ENCODE measurements at regions not wholly inside any gene's neighbourhood (a gene's known extent, or its start where the extent isn't known, plus 50 kb on each side); places are given as distances from the start of the nearest gene placed in this dataset.

GRCh38 chr6:147662646-147663045, 154.2 kb downstream of the SAMD5 start:
- no peaks in the 10 kb centered on the region for H3K27me3 ChIP-seq
- H3K4me1 ChIP-seq = no peaks in the 10 kb centered on the region
- no peak for DNase-seq
- no peaks in the 10 kb centered on the region for H3K9me3 ChIP-seq
- TF ChIP-seq, protein P1, sequence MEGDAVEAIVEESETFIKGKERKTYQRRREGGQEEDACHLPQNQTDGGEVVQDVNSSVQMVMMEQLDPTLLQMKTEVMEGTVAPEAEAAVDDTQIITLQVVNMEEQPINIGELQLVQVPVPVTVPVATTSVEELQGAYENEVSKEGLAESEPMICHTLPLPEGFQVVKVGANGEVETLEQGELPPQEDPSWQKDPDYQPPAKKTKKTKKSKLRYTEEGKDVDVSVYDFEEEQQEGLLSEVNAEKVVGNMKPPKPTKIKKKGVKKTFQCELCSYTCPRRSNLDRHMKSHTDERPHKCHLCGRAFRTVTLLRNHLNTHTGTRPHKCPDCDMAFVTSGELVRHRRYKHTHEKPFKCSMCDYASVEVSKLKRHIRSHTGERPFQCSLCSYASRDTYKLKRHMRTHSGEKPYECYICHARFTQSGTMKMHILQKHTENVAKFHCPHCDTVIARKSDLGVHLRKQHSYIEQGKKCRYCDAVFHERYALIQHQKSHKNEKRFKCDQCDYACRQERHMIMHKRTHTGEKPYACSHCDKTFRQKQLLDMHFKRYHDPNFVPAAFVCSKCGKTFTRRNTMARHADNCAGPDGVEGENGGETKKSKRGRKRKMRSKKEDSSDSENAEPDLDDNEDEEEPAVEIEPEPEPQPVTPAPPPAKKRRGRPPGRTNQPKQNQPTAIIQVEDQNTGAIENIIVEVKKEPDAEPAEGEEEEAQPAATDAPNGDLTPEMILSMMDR (IDR thresholded peaks at IDR 0.05; ENCODE audit: low read depth, low read length) = no peak
- H3K36me3 ChIP-seq = no peaks in the 10 kb centered on the region
- H3K4me3 ChIP-seq (ENCODE audit: low read depth, low read length) = no peak overlapping the region

- H3K27me3 ChIP-seq = no peaks in the 10 kb centered on the region
- H3K4me3 ChIP-seq (ENCODE audit: low read depth, low read length) = no peak overlapping the region
- TF ChIP-seq, protein P1 (IDR thresholded peaks at IDR 0.05; ENCODE audit: low read depth, low read length) = no peak
- H3K9me3 ChIP-seq = no peaks in the 10 kb centered on the region
- H3K36me3 ChIP-seq = no peaks in the 10 kb centered on the region
- no peak for DNase-seq
- H3K4me1 ChIP-seq = no peaks in the 10 kb centered on the region
These were observed 155.6 kb downstream of the SAMD5 start for GRCh38 chr6:147664092-147664491.

DNA sequence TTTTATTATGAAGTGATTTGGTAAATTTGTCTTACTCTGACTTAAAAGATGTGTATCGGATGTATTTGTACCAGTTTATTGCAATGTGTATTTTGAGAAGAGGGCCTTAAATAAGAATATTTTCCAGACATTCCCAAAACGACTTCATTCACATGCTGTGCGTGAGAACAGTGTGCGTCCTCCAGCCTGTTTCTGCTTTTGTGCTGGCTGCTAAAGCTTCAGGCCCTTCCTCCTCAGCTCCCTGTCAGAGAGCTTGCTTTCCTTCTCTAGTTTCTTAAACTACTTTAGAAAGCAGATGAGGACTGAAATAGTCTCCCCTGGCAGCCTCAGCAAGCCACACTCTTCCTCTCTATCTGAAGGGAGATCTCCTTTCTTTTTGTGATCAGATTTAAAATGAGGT, 157.8 kb downstream of the SAMD5 start:
- Histone ChIP-seq H3K36me3 (no peaks in the 10 kb centered on the region), H3K4me3 (ENCODE audit: low read depth, low read length) (no peak overlapping the region), H3K9me3 (no peaks in the 10 kb centered on the region), H3K4me1 (no peaks in the 10 kb centered on the region), H3K27me3 (no peaks in the 10 kb centered on the region)
- TF ChIP-seq, protein P1 (IDR thresholded peaks at IDR 0.05; ENCODE audit: low read depth, low read length) = no peak
- DNase-seq = no peak

DNA sequence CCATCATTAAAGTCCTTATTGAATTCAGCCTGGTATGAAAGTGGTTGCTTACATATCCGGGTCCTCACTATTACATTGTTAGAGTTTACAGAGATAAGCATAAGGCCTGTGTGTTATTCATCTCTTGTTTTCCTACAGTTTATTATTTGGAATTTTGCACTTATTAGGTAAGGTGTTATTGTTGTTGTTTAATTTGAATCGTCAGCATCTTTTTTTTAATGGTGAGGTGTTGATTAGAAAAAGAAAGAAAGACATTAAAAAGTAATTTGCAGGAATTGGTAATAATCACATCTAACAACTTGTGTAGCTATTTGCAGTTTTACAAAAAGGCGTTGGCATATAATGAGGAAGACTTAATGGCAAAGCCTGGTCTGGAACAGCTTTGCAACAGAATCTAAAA, 158.6 kb downstream of the SAMD5 start:
- TF ChIP-seq, protein P1 (IDR thresholded peaks at IDR 0.05; ENCODE audit: low read depth, low read length) = no peak
- Histone ChIP-seq H3K36me3 (no peaks in the 10 kb centered on the region), H3K9me3 (no peaks in the 10 kb centered on the region), H3K4me1 (no peaks in the 10 kb centered on the region), H3K4me3 (ENCODE audit: low read depth, low read length) (no peak overlapping the region), H3K27me3 (no peaks in the 10 kb centered on the region)
- DNase-seq = no peak

- Histone ChIP-seq H3K27me3 (no peaks in the 10 kb centered on the region; the same call in 1 of the 2 replicates), H3K9me3 (no peaks in the 10 kb centered on the region), H3K36me3 (no peaks in the 10 kb centered on the region), H3K4me1 (no peaks in the 10 kb centered on the region), H3K4me3 (ENCODE audit: low read depth, low read length) (no peak overlapping the region)
- TF ChIP-seq, protein P1 (IDR thresholded peaks at IDR 0.05; ENCODE audit: low read depth, low read length) = no peak
- DNase-seq = no peak
These were observed 165.6 kb downstream of the SAMD5 start for GRCh38 chr6:147674099-147674498.

DNA sequence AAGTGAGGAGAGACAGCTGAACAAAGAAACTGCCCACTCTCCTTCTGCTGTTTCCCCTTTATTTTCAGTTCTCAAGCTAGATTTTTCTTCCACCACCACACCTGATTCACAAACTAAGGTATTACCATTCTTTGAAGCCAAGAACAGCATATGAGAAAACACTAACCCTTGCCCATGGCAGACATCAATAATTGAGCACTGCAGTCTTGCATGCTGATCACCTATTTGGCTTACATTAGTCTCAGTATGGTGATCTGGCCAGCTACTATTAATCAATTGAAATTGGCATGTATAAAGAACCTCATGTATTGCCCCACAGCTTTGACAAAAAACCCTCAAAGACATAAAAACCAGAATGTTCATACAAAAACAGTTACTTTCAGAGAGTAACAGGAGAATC, 166.3 kb downstream of the SAMD5 start:
- no peak for DNase-seq
- Histone ChIP-seq H3K9me3 (no peaks in the 10 kb centered on the region), H3K4me3 (ENCODE audit: low read depth, low read length) (no peak overlapping the region), H3K27me3 (no peaks in the 10 kb centered on the region; the same call in 1 of the 2 replicates), H3K36me3 (no peaks in the 10 kb centered on the region), H3K4me1 (no peaks in the 10 kb centered on the region)
- TF ChIP-seq, protein P1 (IDR thresholded peaks at IDR 0.05; ENCODE audit: low read depth, low read length) = no peak

Data from BE2C (cell line).